Naive B cell (primary cell): ENCODE measurements at regions not wholly inside any gene's neighbourhood (a gene's known extent, or its start where the extent isn't known, plus 50 kb on each side); places are given as distances from the start of the nearest gene placed in this dataset.
A peak's percentile ranks its signal among the peaks of the same experiment; 100 is the strongest.

Source experiments
- ATAC-seq, 2 donors: fragments of 150-1000 bp; cut with Tn5 transposase; 2 replicates each; pipeline ENCODE4 v1.10.0; 2021; ENCODE audit warnings: low read depth in 2 of 2, mild to moderate bottlenecking in 2 of 2, moderate library complexity in 2 of 2
- DNase-seq: peaks from one replicate; pipeline ENCODE4 v3.0.0; 2022
- H3K27ac Mint-ChIP-seq, 6 donors: one replicate each; pipeline ENCODE4 v1.8.0; 2020 to 2022; ENCODE audit warnings: mild to moderate bottlenecking in 6 of 6, mixed read lengths in 6 of 6, moderate library complexity in 5 of 6, inconsistent platforms in 2 of 6
- H3K27me3 Mint-ChIP-seq, 3 donors: one replicate each; pipeline ENCODE4 v1.8.0; 2021 to 2022; ENCODE audit warnings: mixed read lengths in 3 of 3, mild to moderate bottlenecking in 1 of 3
- H3K36me3 Mint-ChIP-seq, 2 donors: one replicate each; pipeline ENCODE4 v1.8.0; 2020 to 2022; ENCODE audit warnings: mixed read lengths in 2 of 2, inconsistent platforms in 1 of 2, mild to moderate bottlenecking in 1 of 2
- H3K4me1 Mint-ChIP-seq, 3 donors: one replicate each; pipeline ENCODE4 v1.8.0; 2020 to 2022; ENCODE audit warnings: mixed read lengths in 3 of 3, inconsistent platforms in 1 of 3, mild to moderate bottlenecking in 1 of 3, moderate library complexity in 1 of 3
- H3K4me3 Mint-ChIP-seq, 8 donors: one replicate each; pipeline ENCODE4 v1.8.0; 2020 to 2022; ENCODE audit warnings: mild to moderate bottlenecking in 8 of 8, mixed read lengths in 8 of 8, moderate library complexity in 8 of 8, inconsistent platforms in 2 of 8
- H3K9me3 Mint-ChIP-seq, 7 donors: one replicate each; pipeline ENCODE4 v1.8.0; 2020 to 2022; ENCODE audit warnings: mixed read lengths in 7 of 7, mild to moderate bottlenecking in 5 of 7, inconsistent platforms in 2 of 7, moderate library complexity in 1 of 7

DNA sequence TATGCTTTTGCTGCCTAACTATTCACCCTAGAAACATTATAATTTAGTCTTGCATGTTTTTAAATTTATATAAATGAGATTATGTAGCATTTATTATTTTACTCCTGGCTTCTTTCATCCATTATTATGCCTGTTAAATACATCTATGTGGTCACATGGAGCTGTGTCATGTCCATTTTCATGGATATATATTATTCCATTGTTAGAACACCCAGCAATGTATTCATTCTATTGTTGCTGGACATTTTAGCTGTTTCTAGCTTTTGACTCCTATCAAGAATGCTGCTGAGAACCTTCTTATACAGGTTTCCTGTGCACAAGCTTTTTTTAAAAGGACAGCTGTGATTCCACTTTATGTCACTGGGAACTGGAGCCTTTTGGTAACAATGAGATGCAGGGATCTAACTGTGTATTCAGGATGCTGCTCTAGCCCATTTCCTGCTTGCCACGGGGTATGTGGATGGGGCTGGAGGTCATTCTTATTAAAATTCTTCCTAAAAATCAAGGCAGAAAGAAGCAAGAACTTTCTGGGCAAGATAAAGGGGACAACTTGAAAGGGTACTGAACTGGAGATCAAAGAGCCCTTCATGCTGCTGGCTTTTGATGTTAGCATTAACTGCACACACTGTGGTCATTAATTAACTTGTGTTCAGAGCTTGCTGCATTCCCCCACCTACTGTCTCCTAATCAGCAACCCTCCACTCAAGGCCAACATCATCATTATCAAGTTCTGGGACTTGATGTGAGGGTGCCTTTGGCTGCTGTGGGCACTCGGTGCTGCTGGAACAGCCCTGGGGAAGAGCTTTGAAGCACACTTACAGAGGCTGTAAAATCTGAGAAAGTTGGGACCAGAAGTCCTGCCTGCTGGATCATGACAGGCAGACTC, 96.6 kb upstream of the AKIRIN2 start:
- H3K36me3 Mint-ChIP-seq, result no peaks in the 10 kb centered on the region
- no peaks in the 10 kb centered on the region for H3K9me3 Mint-ChIP-seq
- H3K4me3 Mint-ChIP-seq, result peak overlapping the region in 2 of 8 donors; percentile 15 to 47
- ATAC-seq (no peak), DNase-seq (no peak)
- H3K4me1 Mint-ChIP-seq, result peaks cover 31 to 67% (median 36%) of the 10 kb centered on the region in 3 donors
- no peaks in the 10 kb centered on the region for H3K27me3 Mint-ChIP-seq
- H3K27ac Mint-ChIP-seq, result peak overlapping the region in 3 of 6 donors; percentile 38 to 85 (median 46)

DNA sequence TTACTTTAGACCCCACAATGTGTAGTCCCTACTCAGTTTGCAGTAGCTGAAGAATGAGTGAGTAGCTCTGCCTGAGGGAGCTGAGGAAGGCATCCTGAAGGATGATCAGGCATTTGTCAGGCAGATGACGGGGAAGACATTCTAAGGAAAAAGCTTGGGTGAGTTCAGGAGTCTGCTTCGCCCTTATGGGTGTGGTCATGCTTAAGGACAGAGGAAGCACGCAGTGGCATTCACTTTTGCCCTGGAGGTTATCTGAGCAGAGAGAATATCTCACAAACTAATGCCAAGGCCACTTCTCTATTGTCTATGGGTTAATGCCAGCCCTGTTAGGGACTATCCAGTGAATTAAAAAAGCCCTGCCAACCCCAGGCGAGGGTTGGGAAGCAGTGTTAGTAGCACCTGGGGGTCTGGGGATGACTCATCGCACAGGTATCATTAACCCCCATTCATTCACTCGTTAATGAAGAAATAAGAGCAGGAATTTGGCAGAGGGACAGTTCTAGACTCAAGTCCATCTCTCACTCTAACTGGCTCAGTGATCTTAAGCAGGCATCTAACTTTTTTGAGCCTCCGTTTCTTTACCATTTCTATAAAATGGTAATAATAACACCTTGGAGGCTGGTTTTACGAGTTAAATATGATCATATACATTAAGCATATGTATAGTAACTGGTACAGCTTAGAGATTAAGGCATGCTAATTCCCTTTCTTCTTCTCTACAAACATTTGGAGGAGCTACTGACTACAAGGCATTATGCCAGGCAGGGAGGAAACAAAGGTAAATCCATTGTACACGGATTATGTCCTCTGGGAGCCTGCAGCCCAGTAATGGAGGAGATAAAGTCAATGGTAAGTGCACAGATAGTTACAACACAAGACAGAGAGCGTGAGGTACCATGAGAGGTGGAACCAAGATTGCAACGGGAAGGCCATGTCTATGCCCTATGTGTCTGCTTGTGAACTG, 93.2 kb upstream of the AKIRIN2 start:
- H3K36me3 Mint-ChIP-seq, result no peaks in the 10 kb centered on the region
- H3K27ac Mint-ChIP-seq, result peak overlapping the region in 3 of 6 donors; percentile 27 to 60 (median 57)
- DNase-seq (no peak), ATAC-seq (no peak)
- H3K4me1 Mint-ChIP-seq, result peaks cover 25 to 76% (median 31%) of the 10 kb centered on the region in 3 donors
- H3K4me3 Mint-ChIP-seq, result peak overlapping the region in 3 of 8 donors; percentile 0 to 64 (median 26)
- no peaks in the 10 kb centered on the region for H3K9me3 Mint-ChIP-seq
- no peaks in the 10 kb centered on the region for H3K27me3 Mint-ChIP-seq

DNA sequence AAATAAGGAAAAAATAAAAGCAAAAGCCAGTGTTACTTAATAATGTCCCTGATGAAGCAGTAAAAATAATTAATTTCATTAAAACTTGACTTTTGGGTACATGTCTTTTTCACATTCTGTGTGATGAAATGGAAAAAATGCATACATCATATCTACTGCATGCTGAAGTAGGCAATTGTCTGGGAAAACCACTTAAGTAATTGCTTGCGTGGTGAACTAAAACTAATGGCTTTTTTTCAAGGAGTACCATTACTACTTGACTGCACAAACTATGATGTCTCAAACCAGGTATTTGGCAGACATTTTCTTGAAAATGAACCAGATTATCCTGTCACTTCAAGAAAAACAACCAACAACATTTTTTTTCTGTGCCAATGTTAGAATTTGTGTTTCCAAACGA, 91.3 kb upstream of the AKIRIN2 start:
- Mint-ChIP-seq H3K4me1 (peaks cover 19 to 57% (median 23%) of the 10 kb centered on the region in 3 donors), H3K9me3 (no peaks in the 10 kb centered on the region), H3K36me3 (no peaks in the 10 kb centered on the region), H3K4me3 (no peak overlapping the region), H3K27me3 (no peaks in the 10 kb centered on the region), H3K27ac (no peak overlapping the region)
- ATAC-seq (no peak), DNase-seq (no peak)

DNA sequence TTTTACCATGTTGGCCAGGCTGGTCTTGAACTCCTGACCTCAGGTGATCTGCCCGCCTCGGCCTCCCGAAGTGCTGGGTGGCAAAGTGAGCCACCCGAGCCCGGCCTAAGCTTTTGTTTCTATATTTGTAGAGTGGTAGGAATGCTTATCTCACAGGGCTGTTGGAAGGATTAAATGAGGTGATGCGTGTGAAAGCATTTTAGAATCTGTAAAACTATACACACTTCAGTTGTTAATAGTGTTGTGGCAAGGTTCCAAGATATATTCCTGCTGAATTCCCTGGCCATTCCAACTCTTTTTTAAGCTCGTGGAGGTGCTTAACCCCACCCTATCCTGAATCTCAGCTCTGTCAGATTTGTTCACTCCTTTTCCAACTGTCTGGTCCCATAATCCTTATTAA, 89.9 kb upstream of the AKIRIN2 start:
- no peaks in the 10 kb centered on the region for H3K27me3 Mint-ChIP-seq
- H3K4me3 Mint-ChIP-seq, result peak overlapping the region in 1 of 8 donors; percentile 40
- H3K27ac Mint-ChIP-seq, result no peak overlapping the region
- DNase-seq (no peak), ATAC-seq (no peak)
- no peaks in the 10 kb centered on the region for H3K9me3 Mint-ChIP-seq
- H3K36me3 Mint-ChIP-seq, result no peaks in the 10 kb centered on the region
- peaks cover 16 to 49% (median 19%) of the 10 kb centered on the region in 3 donors for H3K4me1 Mint-ChIP-seq

DNA sequence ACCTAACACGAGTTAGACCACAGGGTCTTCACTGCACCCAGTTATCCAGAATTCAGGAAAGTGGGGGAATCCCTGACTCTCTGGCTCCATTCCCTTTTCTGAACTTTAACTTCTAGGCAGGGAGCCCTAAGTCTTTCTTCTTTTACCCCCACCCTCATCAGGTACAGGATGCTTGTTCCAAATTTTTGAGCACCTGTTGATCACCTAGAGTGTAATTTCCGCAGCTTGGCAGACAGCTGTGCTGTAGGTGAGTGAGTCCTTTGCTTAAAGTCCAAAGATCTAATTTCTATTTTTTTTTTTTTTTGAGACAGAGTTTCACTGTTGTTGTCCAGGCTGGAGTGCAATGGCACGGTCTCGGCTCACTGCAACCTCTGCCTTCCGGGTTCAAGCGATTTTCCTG, 89.5 kb upstream of the AKIRIN2 start:
- peaks cover 11 to 44% (median 14%) of the 10 kb centered on the region in 3 donors for H3K4me1 Mint-ChIP-seq
- DNase-seq, result no peak
- peak overlapping the region in 1 of 8 donors; percentile 40 for H3K4me3 Mint-ChIP-seq
- H3K27ac Mint-ChIP-seq, result peak overlapping the region in 2 of 6 donors; percentile 12 to 19
- no peaks in the 10 kb centered on the region for H3K36me3 Mint-ChIP-seq
- no peaks in the 10 kb centered on the region for H3K27me3 Mint-ChIP-seq
- no peak for ATAC-seq
- no peaks in the 10 kb centered on the region for H3K9me3 Mint-ChIP-seq

DNA sequence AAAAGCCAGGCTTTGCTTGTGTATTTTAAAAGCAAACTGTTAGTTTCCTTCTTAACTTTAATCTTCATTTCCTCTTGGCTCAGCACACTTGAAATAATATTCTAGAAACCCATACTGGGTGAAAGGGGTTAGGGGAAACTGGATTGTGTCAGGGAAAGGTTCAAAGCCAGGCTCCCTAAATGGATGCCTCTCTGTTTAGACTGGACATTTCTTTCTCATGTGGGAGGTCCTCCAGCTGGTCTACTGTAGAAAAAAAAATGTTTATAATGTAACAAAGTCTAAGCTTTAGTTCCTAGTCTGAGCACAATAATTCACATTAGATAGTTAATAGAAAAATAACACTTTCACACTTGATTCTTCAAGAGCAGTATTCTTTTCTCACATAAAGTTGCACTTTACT, 89.0 kb upstream of the AKIRIN2 start:
- DNase-seq (no peak), ATAC-seq (no peak)
- H3K4me3 Mint-ChIP-seq, result no peak overlapping the region
- H3K9me3 Mint-ChIP-seq, result no peaks in the 10 kb centered on the region
- no peaks in the 10 kb centered on the region for H3K36me3 Mint-ChIP-seq
- H3K27me3 Mint-ChIP-seq, result no peaks in the 10 kb centered on the region
- peaks cover 9 to 40% (median 13%) of the 10 kb centered on the region in 3 donors for H3K4me1 Mint-ChIP-seq
- peak overlapping the region in 3 of 6 donors; percentile 12 to 33 (median 19) for H3K27ac Mint-ChIP-seq

DNA sequence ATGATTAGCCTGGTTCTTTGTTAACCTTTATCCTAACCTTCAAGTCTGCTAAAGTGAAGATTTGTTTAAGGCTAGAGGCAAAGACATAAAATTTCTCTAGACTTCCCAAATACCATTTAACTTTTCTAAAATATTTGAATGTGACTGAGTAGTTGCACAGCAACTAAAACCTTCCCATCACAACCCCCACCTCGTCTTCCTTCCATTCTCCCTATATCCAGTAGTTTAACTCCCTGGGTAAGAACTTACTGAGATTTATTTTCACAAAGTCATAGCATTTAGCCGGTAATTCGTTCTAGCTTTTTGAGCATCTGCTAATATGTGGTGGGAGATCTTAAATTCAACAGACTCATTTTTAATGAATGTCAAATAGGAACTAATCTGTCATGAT, 87.9 kb upstream of the AKIRIN2 start:
- Mint-ChIP-seq H3K27ac (no peak overlapping the region), H3K27me3 (no peaks in the 10 kb centered on the region), H3K9me3 (peaks cover 0 to 5% (median 0%) of the 10 kb centered on the region in 7 donors), H3K4me1 (peaks cover 2 to 29% (median 2%) of the 10 kb centered on the region in 3 donors), H3K36me3 (no peaks in the 10 kb centered on the region), H3K4me3 (no peak overlapping the region)
- DNase-seq (no peak), ATAC-seq (no peak)

DNA sequence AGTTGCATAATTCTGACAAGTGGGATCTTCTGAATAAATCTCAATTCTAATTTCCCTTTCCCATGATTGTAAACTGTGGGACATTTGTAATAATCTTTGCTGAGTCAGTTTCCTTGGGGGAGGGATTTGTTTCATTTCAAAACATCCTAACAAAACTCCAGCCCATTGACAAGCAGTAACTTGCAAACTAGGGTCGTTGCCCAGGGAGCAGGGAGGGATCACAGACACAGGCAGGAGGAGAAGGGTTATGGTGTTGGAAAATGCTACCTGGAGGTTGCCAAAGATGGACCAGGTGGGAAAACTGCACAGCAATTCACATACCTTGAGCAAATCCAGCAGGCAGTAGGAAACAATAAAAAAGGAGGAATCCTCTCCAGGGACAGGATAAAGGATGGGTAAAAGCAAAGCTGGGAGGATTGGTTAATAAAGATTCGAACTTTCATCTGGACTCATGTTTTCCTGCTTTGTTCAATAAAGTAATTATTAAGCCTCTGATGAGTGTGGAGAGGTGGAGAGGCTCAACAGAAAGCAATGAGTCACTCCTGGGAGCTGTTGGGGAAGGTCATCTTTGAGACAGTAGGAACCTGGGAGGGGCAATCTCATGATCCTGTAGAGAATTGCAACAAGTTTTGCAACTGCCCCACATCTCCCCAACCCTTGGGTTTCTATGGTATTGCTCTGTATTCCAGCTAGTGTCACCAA, 87.3 kb upstream of the AKIRIN2 start:
- Mint-ChIP-seq H3K27ac (no peak overlapping the region), H3K4me1 (peaks cover 0 to 25% (median 0%) of the 10 kb centered on the region in 3 donors), H3K27me3 (no peaks in the 10 kb centered on the region), H3K4me3 (no peak overlapping the region), H3K9me3 (peaks cover 0 to 5% (median 0%) of the 10 kb centered on the region in 7 donors), H3K36me3 (no peaks in the 10 kb centered on the region)
- DNase-seq (no peak), ATAC-seq (no peak)

DNA sequence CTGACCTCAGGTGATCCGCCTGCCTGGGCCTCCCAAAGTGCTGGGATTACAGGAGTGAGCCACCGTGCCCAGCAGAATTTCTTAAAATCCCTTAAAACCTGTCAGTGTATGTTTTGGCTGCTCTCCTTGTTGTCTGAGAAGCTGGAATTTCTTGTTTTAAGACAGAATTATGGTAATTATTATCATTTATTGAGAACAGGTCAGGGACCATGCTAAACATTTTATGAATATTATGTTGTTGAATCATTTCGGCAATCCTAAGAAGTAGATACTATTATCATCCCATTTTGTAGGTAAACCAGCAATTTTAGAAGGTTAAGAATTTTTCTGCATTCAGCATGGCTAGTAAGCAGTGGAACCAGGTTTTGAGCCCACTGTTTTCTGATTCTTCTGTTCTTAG, 86.1 kb upstream of the AKIRIN2 start:
- ATAC-seq, result no peak
- Mint-ChIP-seq H3K27ac (no peak overlapping the region), H3K36me3 (no peaks in the 10 kb centered on the region), H3K9me3 (peaks cover 0 to 5% (median 0%) of the 10 kb centered on the region in 7 donors), H3K4me1 (peaks cover 0 to 17% (median 0%) of the 10 kb centered on the region in 3 donors), H3K27me3 (no peaks in the 10 kb centered on the region), H3K4me3 (no peak overlapping the region)
- no peak for DNase-seq

DNA sequence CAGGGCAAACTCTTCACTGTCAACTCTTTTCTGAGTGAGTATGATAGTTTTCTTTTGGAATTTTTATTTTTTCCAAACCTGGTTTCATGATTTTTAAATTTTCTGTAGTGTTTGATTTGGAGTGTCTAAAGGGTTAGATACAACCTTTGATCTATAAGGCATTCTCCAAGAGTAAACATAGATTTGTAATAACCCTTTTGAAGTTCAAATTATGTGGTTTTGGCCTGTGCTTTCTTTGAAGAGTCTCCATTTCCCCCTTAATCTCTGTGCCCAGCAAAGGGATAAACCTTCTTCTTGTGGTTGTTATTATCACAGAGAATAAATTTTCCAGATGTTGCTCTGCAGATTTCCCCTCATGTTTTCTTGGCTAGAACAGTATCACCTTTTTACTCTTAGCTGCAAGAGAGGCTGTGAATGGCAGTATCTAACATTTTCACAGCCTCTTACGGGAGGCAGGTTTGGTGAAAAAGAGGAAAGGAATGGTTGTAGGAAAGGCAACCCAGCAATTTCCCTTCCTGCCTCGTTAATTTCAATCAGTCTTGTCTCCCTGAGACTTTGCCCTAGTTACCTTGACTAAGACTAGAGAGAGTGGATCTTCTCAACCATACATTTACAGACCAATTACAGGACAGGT, 83.3 kb upstream of the AKIRIN2 start:
- Mint-ChIP-seq H3K27me3 (no peaks in the 10 kb centered on the region), H3K9me3 (peaks cover 0 to 5% (median 0%) of the 10 kb centered on the region in 7 donors), H3K4me3 (no peak overlapping the region), H3K27ac (no peak overlapping the region), H3K4me1 (no peaks in the 10 kb centered on the region), H3K36me3 (no peaks in the 10 kb centered on the region)
- DNase-seq (no peak), ATAC-seq (no peak)

DNA sequence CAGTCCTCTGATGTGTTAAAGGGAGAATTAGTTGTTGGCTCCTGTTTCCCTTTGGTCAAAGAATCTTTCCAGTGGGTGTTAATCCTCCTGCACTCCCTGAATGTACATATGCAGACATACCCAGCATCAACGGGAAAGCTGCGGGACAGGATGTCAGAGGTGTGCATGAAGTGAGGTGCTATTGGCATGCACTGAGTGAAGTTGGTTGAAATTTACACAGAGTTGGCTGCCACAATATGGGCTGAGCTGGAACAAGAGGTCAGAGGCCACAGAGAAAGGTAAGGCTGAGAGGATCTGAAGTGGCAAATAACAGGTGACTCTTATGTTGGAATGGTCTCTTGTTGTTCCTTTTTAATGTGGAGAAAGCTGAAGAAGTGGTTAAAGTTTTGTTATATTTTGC, 82.7 kb upstream of the AKIRIN2 start:
- ATAC-seq, result no peak
- H3K4me1 Mint-ChIP-seq, result no peaks in the 10 kb centered on the region
- H3K9me3 Mint-ChIP-seq, result peaks cover 0 to 5% (median 0%) of the 10 kb centered on the region in 7 donors
- no peaks in the 10 kb centered on the region for H3K36me3 Mint-ChIP-seq
- DNase-seq, result no peak
- H3K27me3 Mint-ChIP-seq, result no peaks in the 10 kb centered on the region
- no peak overlapping the region for H3K27ac Mint-ChIP-seq
- H3K4me3 Mint-ChIP-seq, result no peak overlapping the region

DNA sequence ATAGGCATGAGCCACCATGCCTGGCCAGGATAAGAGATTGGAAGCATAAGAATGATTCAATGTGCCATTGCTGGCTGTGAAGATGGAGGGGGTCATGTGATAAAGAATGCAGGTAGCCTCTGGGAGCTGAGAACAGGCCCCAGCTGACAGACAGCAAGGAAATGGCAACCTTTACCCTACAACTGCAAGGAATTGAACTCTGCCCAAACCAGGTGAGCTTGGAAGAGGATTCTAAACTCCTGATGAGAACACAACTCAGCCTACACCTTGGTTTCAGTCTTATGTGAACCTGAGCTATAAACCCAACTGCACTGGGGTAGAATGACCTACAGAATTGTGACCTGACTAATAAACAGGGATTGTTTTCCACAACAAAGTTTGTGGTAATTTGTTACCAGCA, 82.0 kb upstream of the AKIRIN2 start:
- no peak for DNase-seq
- Mint-ChIP-seq H3K27ac (no peak overlapping the region), H3K4me3 (no peak overlapping the region)

More for the DNA sequence above, 82.0 kb upstream of the AKIRIN2 start:
- ATAC-seq, result no peak
- Mint-ChIP-seq H3K9me3 (peaks cover 0 to 5% (median 0%) of the 10 kb centered on the region in 7 donors), H3K36me3 (no peaks in the 10 kb centered on the region), H3K27me3 (no peaks in the 10 kb centered on the region), H3K4me1 (no peaks in the 10 kb centered on the region)
